CD14-positive monocyte (primary cell): ENCODE measurements at regions not wholly inside any gene's neighbourhood (a gene's known extent, or its start where the extent isn't known, plus 50 kb on each side); places are given as distances from the start of the nearest gene placed in this dataset.

ENCODE experiments used
- DNase-seq, 3 donors: peaks; one replicate each; pipeline ENCODE4 v3.0.0-alpha.2; 2011 to 2022
- H2AFZ ChIP-seq: 2 replicates; pipeline ENCODE4 v1.6.0; 2012; ENCODE audit warnings: mild to moderate bottlenecking, low read depth, low read length, inconsistent platforms; ENCODE audit not compliant: insufficient read depth, poor library complexity, severe bottlenecking
- H3K27ac ChIP-seq, 2 donors: 1 replicate in 1 of 2; 2 replicates in 1 of 2; pipeline ENCODE4 v1.5.1; 2012 to 2013; ENCODE audit warnings: low read length in 2 of 2, control low read depth in 1 of 2, inconsistent platforms in 1 of 2, low read depth in 1 of 2, mild to moderate bottlenecking in 1 of 2
- H3K27me3 ChIP-seq, 2 donors: one replicate each; pipeline versions ENCODE4 v1.6.0 to v1.6.1; 2011 to 2013; ENCODE audit warnings: low read length in 2 of 2; ENCODE audit not compliant: control insufficient read depth in 2 of 2, insufficient read depth in 2 of 2
- H3K36me3 ChIP-seq, 2 donors: replicated peaks in 1 of 2; 1 replicate in 1 of 2; 2 replicates in 1 of 2; pipeline versions ENCODE4 v1.5.1 to v1.6.1; 2012 to 2013; ENCODE audit warnings: low read length in 2 of 2, control low read depth in 1 of 2, inconsistent platforms in 1 of 2, mild to moderate bottlenecking in 1 of 2; ENCODE audit not compliant: insufficient read depth in 2 of 2, control insufficient read depth in 1 of 2
- H3K4me1 ChIP-seq, 2 donors: 1 replicate in 1 of 2; 2 replicates in 1 of 2; pipeline versions ENCODE4 v1.5.1 to v1.6.1; 2012 to 2013; ENCODE audit warnings: low read length in 2 of 2, control low read depth in 1 of 2, inconsistent platforms in 1 of 2, mild to moderate bottlenecking in 1 of 2, moderate library complexity in 1 of 2; ENCODE audit not compliant: insufficient read depth in 2 of 2, control insufficient read depth in 1 of 2
- H3K4me2 ChIP-seq: replicated peaks from 2 replicates; pipeline ENCODE3; 2012; ENCODE audit warnings: low read length, moderate library complexity, mild to moderate bottlenecking; ENCODE audit not compliant: poor library complexity, severe bottlenecking; ENCODE audit errors: extremely low read depth
- H3K4me3 ChIP-seq, 3 experiments: fragments of 200-600 bp in 1 of 3; sonication (generic) in 1 of 3; replicated peaks in 1 of 3; 1 replicate in 2 of 3; 2 replicates in 1 of 3; pipeline ENCODE4 v1.5.1; 2011 to 2013; ENCODE audit warnings: low read length in 3 of 3, mild to moderate bottlenecking in 3 of 3, control low read depth in 2 of 3, low read depth in 2 of 3, inconsistent platforms in 1 of 3, moderate library complexity in 1 of 3
- H3K79me2 ChIP-seq: 2 replicates; pipeline ENCODE4 v1.6.0; 2012; ENCODE audit warnings: mild to moderate bottlenecking, control low read depth, inconsistent platforms, low read length, moderate library complexity; ENCODE audit not compliant: insufficient read depth
- H3K9ac ChIP-seq: 2 replicates; pipeline ENCODE4 v1.6.0; 2017; ENCODE audit warnings: low read length, mild to moderate bottlenecking; ENCODE audit not compliant: insufficient read depth, poor library complexity, severe bottlenecking
- H3K9me3 ChIP-seq, 2 donors: replicated peaks in 1 of 2; 1 replicate in 1 of 2; 2 replicates in 1 of 2; pipeline versions ENCODE4 v1.5.1 to v1.6.1; 2012 to 2013; ENCODE audit warnings: low read length in 2 of 2, control low read depth in 1 of 2; ENCODE audit not compliant: control insufficient read depth in 1 of 2, insufficient read depth in 1 of 2
- H4K20me1 ChIP-seq: 2 replicates; pipeline ENCODE4 v1.6.0; 2012; ENCODE audit warnings: mild to moderate bottlenecking, low read length, control low read depth, moderate library complexity; ENCODE audit not compliant: insufficient read depth
- H3K27ac Mint-ChIP-seq, 7 donors: one replicate each; pipeline ENCODE4 v1.8.0; 2020; ENCODE audit warnings: mild to moderate bottlenecking in 7 of 7, mixed read lengths in 7 of 7, moderate library complexity in 6 of 7, inconsistent platforms in 2 of 7
- H3K27me3 Mint-ChIP-seq, 3 donors: one replicate each; pipeline ENCODE4 v1.8.0; 2021 to 2022; ENCODE audit warnings: low read depth in 3 of 3, mild to moderate bottlenecking in 3 of 3, mixed read lengths in 3 of 3, moderate library complexity in 3 of 3, inconsistent platforms in 1 of 3
- H3K36me3 Mint-ChIP-seq, 2 donors: one replicate each; pipeline ENCODE4 v1.8.0; 2020; ENCODE audit warnings: mixed read lengths in 2 of 2, inconsistent platforms in 1 of 2, mild to moderate bottlenecking in 1 of 2
- H3K4me1 Mint-ChIP-seq: one replicate; pipeline ENCODE4 v1.8.0; 2020; ENCODE audit warnings: mild to moderate bottlenecking, mixed read lengths
- H3K4me3 Mint-ChIP-seq, 2 donors: one replicate each; pipeline ENCODE4 v1.8.0; 2020; ENCODE audit warnings: mild to moderate bottlenecking in 2 of 2, mixed read lengths in 2 of 2, moderate library complexity in 1 of 2
- H3K9me3 Mint-ChIP-seq, 7 donors: one replicate each; pipeline ENCODE4 v1.8.0; 2020 to 2022; ENCODE audit warnings: mixed read lengths in 7 of 7, mild to moderate bottlenecking in 6 of 7, moderate library complexity in 6 of 7, inconsistent platforms in 2 of 7
- WGBS: methylation state at CpG from one replicate; pipeline ENCODE4 v1.1.5; 2013; ENCODE audit warnings: missing lambda C conversion rate; ENCODE audit not compliant: insufficient coverage; 5-methylcytosine and 5-hydroxymethylcytosine counted together
- intact Hi-C, 2 donors: fragments of 100-400 bp; cut with micrococcal nuclease; formaldehyde crosslinking; loops; one replicate each; pipeline versions ENCODE4 v1.15.0 to v1.15.1; 2023
- TF ChIP-seq, protein P1 (sequence below): fragments of 200-600 bp; IDR thresholded peaks from one replicate; pipeline ENCODE4 v1.8.0; 2022; ENCODE audit warnings: antibody characterized with exemption, mild to moderate bottlenecking

DNA sequence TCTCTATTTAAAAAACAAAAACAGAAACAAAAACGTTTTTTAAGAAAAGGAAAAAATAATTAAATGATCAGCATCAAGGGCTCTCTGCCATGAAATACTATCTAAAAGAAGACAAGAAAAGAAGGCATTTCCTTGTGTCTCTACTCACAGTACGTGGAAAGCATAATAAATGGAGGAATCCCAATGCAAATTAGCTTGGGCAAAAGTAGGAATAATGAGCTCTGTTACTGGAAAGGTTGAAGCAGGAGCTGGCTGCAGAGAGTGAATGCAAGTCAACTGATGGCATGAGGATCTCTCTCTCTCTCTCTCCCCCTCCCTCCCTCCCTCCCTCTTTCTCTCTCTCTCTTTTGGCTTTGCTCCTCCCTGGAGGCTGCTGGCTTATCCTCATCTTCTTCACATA lies 85.9 kb downstream of the TBX3 start:
- TF ChIP-seq, protein P1, sequence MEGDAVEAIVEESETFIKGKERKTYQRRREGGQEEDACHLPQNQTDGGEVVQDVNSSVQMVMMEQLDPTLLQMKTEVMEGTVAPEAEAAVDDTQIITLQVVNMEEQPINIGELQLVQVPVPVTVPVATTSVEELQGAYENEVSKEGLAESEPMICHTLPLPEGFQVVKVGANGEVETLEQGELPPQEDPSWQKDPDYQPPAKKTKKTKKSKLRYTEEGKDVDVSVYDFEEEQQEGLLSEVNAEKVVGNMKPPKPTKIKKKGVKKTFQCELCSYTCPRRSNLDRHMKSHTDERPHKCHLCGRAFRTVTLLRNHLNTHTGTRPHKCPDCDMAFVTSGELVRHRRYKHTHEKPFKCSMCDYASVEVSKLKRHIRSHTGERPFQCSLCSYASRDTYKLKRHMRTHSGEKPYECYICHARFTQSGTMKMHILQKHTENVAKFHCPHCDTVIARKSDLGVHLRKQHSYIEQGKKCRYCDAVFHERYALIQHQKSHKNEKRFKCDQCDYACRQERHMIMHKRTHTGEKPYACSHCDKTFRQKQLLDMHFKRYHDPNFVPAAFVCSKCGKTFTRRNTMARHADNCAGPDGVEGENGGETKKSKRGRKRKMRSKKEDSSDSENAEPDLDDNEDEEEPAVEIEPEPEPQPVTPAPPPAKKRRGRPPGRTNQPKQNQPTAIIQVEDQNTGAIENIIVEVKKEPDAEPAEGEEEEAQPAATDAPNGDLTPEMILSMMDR = no peak

GRCh38 chr12:114592946-114593345 lies 91.0 kb downstream of the TBX3 start:
- TF ChIP-seq, protein P1 = no peak
- H3K9me3 ChIP-seq = peaks cover 0 to 5% of the 10 kb centered on the region in 2 donors
- no peak overlapping the region for H3K4me3 ChIP-seq
- H3K4me2 ChIP-seq = no peak overlapping the region
- H3K27ac Mint-ChIP-seq = no peak overlapping the region
- H3K27me3 ChIP-seq = no peaks in the 10 kb centered on the region
- H3K4me1 Mint-ChIP-seq = no peaks in the 10 kb centered on the region
- no peaks in the 10 kb centered on the region for H3K36me3 ChIP-seq
- H3K9ac ChIP-seq = no peak overlapping the region
- no peaks in the 10 kb centered on the region for H3K4me1 ChIP-seq
- H3K79me2 ChIP-seq = no peaks in the 10 kb centered on the region
- no peak overlapping the region for H3K4me3 Mint-ChIP-seq
- no peaks in the 10 kb centered on the region for H3K36me3 Mint-ChIP-seq
- H4K20me1 ChIP-seq = no peaks in the 10 kb centered on the region
- H3K27me3 Mint-ChIP-seq = peaks cover 0 to 5% (median 2%) of the 10 kb centered on the region in 3 donors
- H2AFZ ChIP-seq = no peak overlapping the region
- no peak for DNase-seq
- intact Hi-C loops = no loop called here
- peaks cover 0 to 12% (median 8%) of the 10 kb centered on the region in 7 donors for H3K9me3 Mint-ChIP-seq
- H3K27ac ChIP-seq = no peak overlapping the region

More for the DNA sequence above, 85.9 kb downstream of the TBX3 start:
- no peaks in the 10 kb centered on the region for H3K36me3 ChIP-seq
- H3K4me2 ChIP-seq = no peak overlapping the region
- H3K9ac ChIP-seq = no peak overlapping the region
- intact Hi-C loops = no loop called here
- H3K4me1 Mint-ChIP-seq = no peaks in the 10 kb centered on the region
- no peaks in the 10 kb centered on the region for H4K20me1 ChIP-seq
- no peak overlapping the region for H3K27ac ChIP-seq
- H3K9me3 Mint-ChIP-seq = peaks cover 0 to 7% (median 0%) of the 10 kb centered on the region in 7 donors
- H3K27me3 ChIP-seq = no peaks in the 10 kb centered on the region
- peaks cover 1 to 5% (median 2%) of the 10 kb centered on the region in 3 donors for H3K27me3 Mint-ChIP-seq
- no peaks in the 10 kb centered on the region for H3K79me2 ChIP-seq
- no peak overlapping the region for H3K4me3 Mint-ChIP-seq
- DNase-seq = no peak
- H3K27ac Mint-ChIP-seq = no peak overlapping the region
- H3K4me3 ChIP-seq = no peak overlapping the region
- no peak overlapping the region for H2AFZ ChIP-seq
- H3K4me1 ChIP-seq = no peaks in the 10 kb centered on the region
- H3K9me3 ChIP-seq = no peaks in the 10 kb centered on the region
- WGBS = no CpG with 5 or more reads among the region's 2 CpGs
- H3K36me3 Mint-ChIP-seq = no peaks in the 10 kb centered on the region
